Neuron (in vitro differentiated cells): ENCODE measurements at regions not wholly inside any gene's neighbourhood (a gene's known extent, or its start where the extent isn't known, plus 50 kb on each side); places are given as distances from the start of the nearest gene placed in this dataset.

Source experiments
- H2AFZ ChIP-seq: one replicate; pipeline ENCODE4 v1.6.1; 2013; ENCODE audit warnings: low read depth, mild to moderate bottlenecking, inconsistent platforms, low read length, moderate library complexity
- H3K27me3 ChIP-seq: one replicate; pipeline ENCODE4 v1.6.1; 2013; ENCODE audit warnings: low read length; ENCODE audit not compliant: insufficient read depth
- H3K36me3 ChIP-seq: one replicate; pipeline ENCODE4 v1.6.1; 2013; ENCODE audit warnings: low read length; ENCODE audit not compliant: insufficient read depth
- H3K4me1 ChIP-seq: one replicate; pipeline ENCODE4 v1.6.1; 2013; ENCODE audit warnings: low read length; ENCODE audit not compliant: insufficient read depth
- H3K4me3 ChIP-seq: 2 replicates; pipeline ENCODE4 v1.5.1; 2013; ENCODE audit warnings: mild to moderate bottlenecking, low read length, moderate library complexity
- H3K9me3 ChIP-seq: one replicate; pipeline ENCODE4 v1.6.1; 2013; ENCODE audit warnings: low read length

- no peaks in the 10 kb centered on the region for H3K27me3 ChIP-seq
- no peak overlapping the region for H3K4me3 ChIP-seq
- no peaks in the 10 kb centered on the region for H3K9me3 ChIP-seq
- H3K4me1 ChIP-seq = peaks cover 5% of the 10 kb centered on the region
- H3K36me3 ChIP-seq = no peaks in the 10 kb centered on the region
- H2AFZ ChIP-seq = no peak overlapping the region
These were observed 105.9 kb upstream of the SCOC start for GRCh38 chr4:140267576-140267975.

- no peaks in the 10 kb centered on the region for H3K27me3 ChIP-seq
- no peak overlapping the region for H2AFZ ChIP-seq
- H3K36me3 ChIP-seq = no peaks in the 10 kb centered on the region
- peaks cover 5% of the 10 kb centered on the region for H3K4me1 ChIP-seq
- H3K9me3 ChIP-seq = no peaks in the 10 kb centered on the region
- no peak overlapping the region for H3K4me3 ChIP-seq
These were observed 106.4 kb upstream of the SCOC start for GRCh38 chr4:140266958-140267568.

GRCh38 chr4:140260227-140260626, 106.2 kb upstream of the MAML3 start:
- Histone ChIP-seq H2AFZ (no peak overlapping the region), H3K4me3 (no peak overlapping the region), H3K9me3 (no peaks in the 10 kb centered on the region), H3K27me3 (no peaks in the 10 kb centered on the region), H3K4me1 (peaks cover 14% of the 10 kb centered on the region), H3K36me3 (no peaks in the 10 kb centered on the region)

- Histone ChIP-seq H3K36me3 (no peaks in the 10 kb centered on the region), H3K9me3 (no peaks in the 10 kb centered on the region), H3K4me1 (peaks cover 21% of the 10 kb centered on the region), H2AFZ (no peak overlapping the region), H3K4me3 (no peak overlapping the region), H3K27me3 (no peaks in the 10 kb centered on the region)
These were observed 104.5 kb upstream of the MAML3 start for GRCh38 chr4:140258476-140258875.

- no peaks in the 10 kb centered on the region for H3K9me3 ChIP-seq
- peaks cover 25% of the 10 kb centered on the region for H3K4me1 ChIP-seq
- H3K27me3 ChIP-seq = no peaks in the 10 kb centered on the region
- no peak overlapping the region for H2AFZ ChIP-seq
- no peaks in the 10 kb centered on the region for H3K36me3 ChIP-seq
- no peak overlapping the region for H3K4me3 ChIP-seq
These were observed 103.7 kb upstream of the MAML3 start for GRCh38 chr4:140257461-140258305.

GRCh38 chr4:140256941-140257340, 103.0 kb upstream of the MAML3 start:
- Histone ChIP-seq H3K36me3 (no peaks in the 10 kb centered on the region), H2AFZ (no peak overlapping the region), H3K9me3 (no peaks in the 10 kb centered on the region), H3K27me3 (no peaks in the 10 kb centered on the region), H3K4me3 (no peak overlapping the region), H3K4me1 (peaks cover 30% of the 10 kb centered on the region)

GRCh38 chr4:140256335-140256734, 102.4 kb upstream of the MAML3 start:
- no peaks in the 10 kb centered on the region for H3K27me3 ChIP-seq
- no peak overlapping the region for H3K4me3 ChIP-seq
- peaks cover 30% of the 10 kb centered on the region for H3K4me1 ChIP-seq
- no peak overlapping the region for H2AFZ ChIP-seq
- H3K9me3 ChIP-seq = no peaks in the 10 kb centered on the region
- H3K36me3 ChIP-seq = no peaks in the 10 kb centered on the region

- Histone ChIP-seq H3K4me3 (no peak overlapping the region), H3K9me3 (no peaks in the 10 kb centered on the region), H2AFZ (no peak overlapping the region), H3K27me3 (no peaks in the 10 kb centered on the region), H3K36me3 (no peaks in the 10 kb centered on the region), H3K4me1 (peaks cover 30% of the 10 kb centered on the region)
These were observed 101.9 kb upstream of the MAML3 start for GRCh38 chr4:140255927-140256326.

GRCh38 chr4:140255467-140255866, 101.5 kb upstream of the MAML3 start:
- Histone ChIP-seq H3K36me3 (no peaks in the 10 kb centered on the region), H3K27me3 (no peaks in the 10 kb centered on the region), H3K9me3 (no peaks in the 10 kb centered on the region), H2AFZ (no peak overlapping the region), H3K4me1 (peaks cover 30% of the 10 kb centered on the region), H3K4me3 (no peak overlapping the region)

GRCh38 chr4:140254651-140255299, 100.8 kb upstream of the MAML3 start:
- Histone ChIP-seq H3K36me3 (no peaks in the 10 kb centered on the region), H3K4me3 (no peak overlapping the region), H3K27me3 (no peaks in the 10 kb centered on the region), H2AFZ (no peak overlapping the region), H3K9me3 (no peaks in the 10 kb centered on the region), H3K4me1 (peaks cover 30% of the 10 kb centered on the region)

- H3K4me1 ChIP-seq = peaks cover 32% of the 10 kb centered on the region
- H2AFZ ChIP-seq = peak overlapping the region; percentile 42
- H3K9me3 ChIP-seq = no peaks in the 10 kb centered on the region
- H3K27me3 ChIP-seq = no peaks in the 10 kb centered on the region
- no peaks in the 10 kb centered on the region for H3K36me3 ChIP-seq
- no peak overlapping the region for H3K4me3 ChIP-seq
These were observed 99.6 kb upstream of the MAML3 start for GRCh38 chr4:140253556-140254027.

- no peaks in the 10 kb centered on the region for H3K9me3 ChIP-seq
- peak overlapping the region; percentile 74 for H2AFZ ChIP-seq
- peaks cover 31% of the 10 kb centered on the region for H3K4me1 ChIP-seq
- no peaks in the 10 kb centered on the region for H3K36me3 ChIP-seq
- H3K27me3 ChIP-seq = no peaks in the 10 kb centered on the region
- peak overlapping the region; percentile 28 for H3K4me3 ChIP-seq
These were observed 99.0 kb upstream of the MAML3 start for GRCh38 chr4:140252742-140253555.
